GM19324 (cell line): ENCODE measurements at regions not wholly inside any gene's neighbourhood (a gene's known extent, or its start where the extent isn't known, plus 50 kb on each side); places are given as distances from the start of the nearest gene placed in this dataset.
"Not testable (repeated sequence)": the region's sequence is repeated elsewhere in the genome, so short reads cannot be mapped to it uniquely, and the experiment has no call there.

Experiments
- ATAC-seq: cut with Tn5 transposase; IDR thresholded peaks from one replicate; pipeline ENCODE4 v1.9.1; 2021; ENCODE audit warnings: mild to moderate bottlenecking, moderate library complexity; ENCODE audit not compliant: unreplicated experiment, low FRiP score

DNA sequence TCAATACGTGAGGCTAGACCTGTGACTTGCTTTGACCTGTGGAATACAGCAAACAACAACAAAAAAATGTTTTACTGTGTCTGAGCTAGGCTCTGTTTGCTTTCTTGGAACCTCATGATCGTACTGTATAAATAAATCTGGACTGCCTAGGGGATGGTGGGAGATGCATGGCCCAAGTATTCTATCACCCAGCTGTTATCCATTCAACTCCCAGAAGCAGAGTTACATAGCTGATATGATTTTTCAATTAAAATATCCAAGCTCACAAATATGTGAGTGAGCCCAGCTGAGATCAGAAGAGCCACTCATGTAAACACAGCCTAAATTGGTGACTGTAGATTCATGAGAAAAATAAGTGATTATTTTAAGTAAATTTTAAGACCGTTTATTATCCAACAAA lies 154.1 kb upstream of the THUMPD2 start:
- ATAC-seq, result no peak

DNA sequence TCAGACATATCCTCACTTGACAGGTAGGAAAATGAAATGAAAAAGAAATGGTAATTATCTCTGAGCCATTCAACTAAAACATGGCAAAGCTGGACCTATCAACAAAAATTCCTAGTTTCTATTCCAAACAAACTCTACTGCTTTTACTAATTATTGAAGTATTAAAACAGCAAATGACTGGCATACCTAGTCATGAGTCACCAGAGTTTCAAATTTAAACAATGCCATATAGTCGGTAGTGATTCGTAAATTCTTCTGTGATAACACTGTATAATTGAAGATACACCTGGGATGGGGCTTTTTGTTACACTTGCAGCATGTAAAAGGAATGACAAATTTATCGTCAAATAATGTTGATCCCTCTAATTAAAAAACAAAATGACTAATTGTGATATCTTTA lies 153.1 kb upstream of the THUMPD2 start:
- ATAC-seq, result no peak

DNA sequence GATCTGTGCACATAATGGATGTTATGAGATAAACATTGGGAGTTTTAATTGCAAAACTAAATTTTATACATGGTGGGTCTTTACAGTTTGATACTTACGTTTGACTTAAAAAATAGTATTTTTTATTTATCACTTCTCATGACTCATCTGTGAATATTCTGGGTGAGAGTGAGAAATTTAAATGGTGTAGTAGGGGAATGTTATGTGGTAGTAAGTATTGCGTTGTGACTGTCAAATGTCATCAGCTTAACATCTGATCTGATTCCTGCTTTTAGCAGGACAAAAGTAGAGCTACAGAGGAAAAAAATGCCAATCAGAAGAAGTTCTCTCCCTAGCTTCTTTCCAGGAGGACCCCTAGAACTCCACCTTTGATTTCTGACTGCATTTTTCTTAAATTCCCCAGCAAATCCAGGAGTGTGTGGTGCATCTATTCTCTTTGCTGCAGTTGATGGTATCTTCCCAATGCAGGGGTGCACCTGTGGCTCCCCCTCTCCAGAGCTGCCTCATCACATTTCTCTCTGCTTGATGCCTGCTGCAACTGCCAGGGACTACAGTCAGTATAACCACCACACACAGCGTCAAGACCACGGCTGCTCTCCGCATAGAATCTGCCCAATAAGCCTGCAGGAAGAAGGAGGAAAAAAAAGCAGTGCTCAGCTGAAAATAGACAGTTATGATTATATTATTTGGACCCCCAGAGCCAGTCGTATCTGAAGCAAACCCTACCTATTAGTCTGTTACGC lies 151.3 kb upstream of the THUMPD2 start:
- ATAC-seq, result no peak

DNA sequence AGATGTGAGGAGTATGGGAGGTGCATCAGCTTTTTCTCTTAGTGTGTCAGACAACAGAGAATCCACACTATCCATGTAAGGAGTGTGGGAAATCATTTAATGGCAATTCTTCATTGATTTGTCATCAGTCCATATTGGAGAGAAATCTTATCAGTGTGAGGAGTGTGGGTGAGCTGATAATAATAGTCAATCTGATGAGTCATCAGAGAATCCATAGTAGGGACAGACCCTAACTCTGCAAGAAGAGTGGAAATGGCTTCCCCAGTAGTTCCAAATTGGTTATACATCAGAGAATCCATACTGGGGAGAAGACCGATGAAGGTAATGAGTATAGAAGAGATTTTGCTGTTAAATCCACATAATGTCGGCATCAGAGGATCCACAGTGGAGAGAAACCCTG lies 150.5 kb upstream of the THUMPD2 start:
- ATAC-seq, result no peak

DNA sequence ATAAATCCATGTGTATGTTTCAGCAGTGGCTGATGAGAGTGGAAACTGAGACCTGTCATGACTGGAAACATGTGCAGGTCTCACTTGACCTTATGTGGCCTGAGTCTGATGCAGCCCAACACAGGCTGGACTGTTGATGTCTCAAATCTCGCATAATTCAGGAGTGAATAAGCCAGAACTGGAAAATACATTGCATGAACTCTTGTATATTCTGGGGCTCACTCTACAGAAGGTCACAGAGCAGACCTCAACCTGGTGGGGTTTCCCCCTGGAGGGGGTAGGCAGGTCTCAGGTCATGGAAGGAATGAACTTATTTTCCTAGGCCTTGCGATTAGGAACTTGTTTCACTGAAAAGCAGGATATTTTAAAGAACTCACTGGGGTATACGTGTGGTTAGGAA lies 146.3 kb upstream of the THUMPD2 start:
- no peak for ATAC-seq

DNA sequence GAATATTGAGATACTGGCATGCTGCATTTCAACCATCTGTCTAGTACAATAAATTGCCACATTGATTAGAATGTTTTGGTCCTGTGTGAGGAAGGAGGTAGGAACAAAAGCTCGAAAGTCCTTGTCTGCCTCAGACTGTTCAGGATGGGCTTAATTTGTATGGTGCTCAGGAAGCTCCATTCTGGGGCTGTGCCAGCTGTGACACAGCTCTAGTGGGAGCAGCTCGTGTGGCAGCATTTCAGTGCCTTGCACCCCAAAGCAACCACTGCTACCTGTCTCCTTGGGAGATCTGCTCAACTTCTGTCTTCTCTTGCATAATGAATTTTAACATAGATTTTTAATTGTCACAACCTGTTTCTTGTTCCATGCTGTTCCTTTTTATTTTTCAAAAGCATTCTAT lies 144.4 kb upstream of the THUMPD2 start:
- ATAC-seq, result no peak

DNA sequence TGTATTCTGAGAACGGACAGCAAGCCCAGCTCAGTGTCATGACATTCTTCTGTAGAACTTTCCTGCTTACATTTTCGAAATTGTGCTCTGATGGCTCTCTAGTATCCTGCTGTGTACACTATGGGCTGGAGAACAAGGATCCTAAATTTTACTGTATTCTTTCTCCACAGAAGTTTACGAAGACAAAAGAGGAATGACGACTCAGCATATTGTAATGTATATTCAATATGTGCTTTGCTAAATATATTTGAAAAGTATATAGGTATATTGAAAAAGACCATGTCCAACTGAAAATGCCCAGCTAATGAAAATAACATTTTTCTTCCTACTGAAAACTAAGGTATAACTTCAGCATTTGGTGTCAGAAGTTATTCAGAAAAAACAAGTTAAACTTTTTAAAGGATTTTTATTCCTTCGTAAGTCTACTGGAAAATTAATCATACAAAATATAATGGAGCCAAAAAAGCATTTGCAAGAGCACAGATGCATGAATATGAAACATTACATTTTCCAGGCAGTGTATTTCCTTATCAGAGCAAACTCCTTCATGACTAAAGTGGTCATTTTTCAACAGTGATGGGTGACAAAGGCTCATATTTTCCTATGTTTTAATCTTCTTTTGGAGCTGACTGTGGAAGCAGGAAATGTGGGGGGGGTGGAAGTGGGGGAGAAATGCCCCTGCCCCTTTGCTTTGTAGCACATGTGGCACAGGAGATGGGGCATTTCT lies 143.8 kb upstream of the THUMPD2 start:
- no peak for ATAC-seq

DNA sequence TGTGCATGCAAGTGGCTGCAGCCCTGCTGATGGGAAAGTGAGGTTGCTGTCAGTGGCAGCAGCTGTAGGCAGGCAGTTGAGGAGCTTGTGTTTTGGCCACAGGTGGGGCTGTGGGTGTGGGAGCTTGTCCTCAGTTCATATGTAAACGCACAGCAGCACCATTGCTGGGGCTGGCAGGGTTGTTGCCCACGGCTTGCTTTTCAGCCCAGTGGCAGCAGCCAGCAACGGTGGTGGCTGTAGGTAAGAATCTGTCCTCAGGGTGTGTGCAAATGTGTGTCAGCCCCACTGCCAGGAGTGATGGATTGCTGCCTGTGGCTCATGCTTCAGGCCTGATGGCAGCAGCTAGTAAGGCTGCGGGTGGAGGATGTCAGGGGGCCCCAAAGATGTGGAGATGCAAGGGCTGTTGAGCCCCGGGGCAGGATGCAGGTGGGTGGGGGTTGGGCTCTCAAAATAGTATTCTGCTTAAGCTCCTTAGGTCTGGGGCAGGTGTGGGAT lies 141.3 kb upstream of the THUMPD2 start:
- no peak for ATAC-seq

DNA sequence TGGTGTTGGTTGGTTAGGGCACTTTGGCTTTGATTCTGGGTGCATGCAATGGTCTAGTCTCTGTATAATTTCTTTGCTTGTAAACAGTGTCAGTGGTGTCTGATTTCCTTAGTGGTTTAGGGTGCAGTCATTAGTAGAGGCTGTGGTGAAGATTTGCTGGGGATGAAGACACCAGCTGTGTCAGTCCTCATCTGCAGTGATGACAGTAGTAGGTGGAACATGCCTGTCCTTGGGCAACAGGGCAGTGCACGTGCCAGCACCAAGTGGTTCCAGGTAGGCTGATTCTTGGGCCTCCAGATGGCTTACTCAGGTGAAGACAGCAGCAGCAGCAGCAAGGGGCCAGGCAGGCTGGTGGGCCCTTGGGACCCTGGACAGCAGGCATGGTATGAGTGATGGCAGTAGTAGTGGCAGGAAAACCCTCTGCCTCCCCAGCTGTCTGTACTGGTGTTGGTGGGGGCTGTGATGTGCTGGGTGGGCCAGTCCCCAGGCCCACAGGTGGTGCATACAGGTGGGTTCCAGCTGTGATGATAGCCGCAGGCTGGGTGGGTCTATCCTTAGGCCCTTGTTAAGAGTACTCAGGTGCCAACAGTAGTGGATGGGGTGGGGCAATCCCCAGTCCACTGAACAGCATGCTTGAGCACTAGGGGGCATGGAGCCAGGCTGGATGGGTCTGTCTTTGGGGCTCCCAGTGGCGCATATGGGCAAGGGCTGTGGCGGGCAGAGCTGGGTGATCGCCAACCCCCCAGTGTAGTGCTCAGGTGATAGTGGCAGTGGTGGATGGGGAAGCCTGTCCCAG lies 140.7 kb upstream of the THUMPD2 start:
- ATAC-seq, result no peak

DNA sequence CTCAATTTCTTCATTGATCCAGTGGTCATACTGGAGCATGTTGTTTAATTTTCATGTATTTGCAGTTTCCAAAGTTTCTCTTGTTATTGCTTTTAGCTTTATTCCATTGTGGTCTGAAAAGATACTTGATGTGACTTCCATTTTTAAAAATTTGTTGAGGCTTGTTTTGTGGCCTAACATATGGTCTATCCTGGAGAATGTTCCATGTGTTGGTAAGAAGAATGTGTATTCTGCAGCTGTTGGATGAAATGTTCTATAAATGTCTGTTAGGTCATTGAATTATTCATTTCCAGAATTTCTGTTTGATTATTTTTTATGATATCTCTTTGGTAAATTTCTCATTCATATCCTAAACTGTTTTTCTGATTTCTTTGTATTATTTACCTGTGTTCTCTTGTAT lies 139.8 kb upstream of the THUMPD2 start:
- ATAC-seq, result no peak

DNA sequence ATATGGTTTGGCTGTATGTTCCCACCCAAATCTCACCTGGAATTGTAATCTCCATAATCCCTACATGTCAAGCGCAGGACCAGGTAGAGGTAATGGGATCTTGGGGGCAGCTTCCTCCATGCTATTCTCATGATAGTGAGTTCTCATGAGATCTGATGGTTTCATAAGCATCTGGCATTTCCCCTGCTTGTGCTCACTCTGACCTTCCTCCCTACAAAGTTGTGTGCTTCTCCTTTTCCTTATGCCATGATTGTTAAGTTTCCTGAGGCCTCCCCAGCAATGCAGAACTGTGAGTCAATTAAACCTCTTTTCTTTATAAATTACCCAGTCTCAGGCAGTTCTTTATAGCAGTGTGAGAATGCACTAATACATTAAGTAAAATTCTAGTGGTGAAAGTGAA lies 138.3 kb upstream of the THUMPD2 start:
- not testable (repeated sequence) for ATAC-seq

DNA sequence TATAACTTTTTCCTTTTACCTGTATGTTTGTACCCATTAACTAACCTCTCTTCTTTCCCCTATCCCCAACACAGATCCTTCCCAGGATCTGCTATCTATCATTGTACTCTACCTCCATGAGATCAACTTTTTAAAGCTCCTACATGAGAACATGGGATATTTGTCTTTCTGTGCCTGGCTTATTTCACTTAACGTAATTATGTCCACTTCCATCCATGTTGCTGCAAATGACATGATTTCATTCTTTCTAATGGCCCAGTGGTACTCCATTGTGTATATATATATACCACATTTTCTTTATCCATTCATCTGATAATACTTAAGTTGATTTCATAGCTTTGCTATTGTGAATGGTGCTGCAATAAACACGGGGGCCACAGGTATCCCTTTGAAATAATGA lies 135.9 kb upstream of the THUMPD2 start:
- ATAC-seq, result no peak

DNA sequence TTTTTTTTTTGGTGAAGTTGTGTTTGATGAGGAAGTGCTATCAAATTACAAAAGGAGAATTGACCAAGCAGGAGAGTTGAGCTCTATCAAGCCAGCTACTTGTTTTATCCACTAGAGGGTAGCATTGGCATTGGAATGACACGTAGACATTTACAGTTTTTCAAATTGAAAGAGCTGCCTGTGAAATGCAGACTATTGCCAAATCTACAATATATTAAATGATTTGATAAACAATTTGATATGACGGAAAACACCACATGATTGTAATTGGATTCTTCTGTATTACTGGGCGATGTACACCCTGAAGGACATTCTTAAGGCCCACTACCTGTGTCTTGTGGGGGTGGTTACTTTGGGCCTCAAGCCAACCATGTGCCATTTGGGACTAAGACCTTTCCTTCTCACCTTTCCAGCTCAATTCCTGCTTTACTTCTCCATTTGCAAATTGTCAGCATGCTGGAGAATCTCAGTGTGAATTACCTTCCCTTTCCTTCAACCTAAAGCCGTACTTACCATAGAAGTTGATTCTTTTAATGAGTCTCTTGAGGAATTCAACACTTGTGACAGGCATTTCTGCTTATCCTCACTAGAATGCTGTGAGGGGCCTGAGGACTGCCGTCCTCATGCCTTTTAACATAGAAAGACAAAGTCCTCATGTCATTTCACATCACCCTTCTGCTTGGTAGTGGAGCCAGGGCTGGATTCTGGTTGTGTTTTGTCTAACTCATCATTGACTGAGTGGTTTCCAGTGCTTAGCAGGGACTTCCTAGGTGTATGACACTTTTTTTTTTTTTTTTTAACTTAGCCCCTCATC lies 134.8 kb upstream of the THUMPD2 start:
- peak; percentile 67 for ATAC-seq

DNA sequence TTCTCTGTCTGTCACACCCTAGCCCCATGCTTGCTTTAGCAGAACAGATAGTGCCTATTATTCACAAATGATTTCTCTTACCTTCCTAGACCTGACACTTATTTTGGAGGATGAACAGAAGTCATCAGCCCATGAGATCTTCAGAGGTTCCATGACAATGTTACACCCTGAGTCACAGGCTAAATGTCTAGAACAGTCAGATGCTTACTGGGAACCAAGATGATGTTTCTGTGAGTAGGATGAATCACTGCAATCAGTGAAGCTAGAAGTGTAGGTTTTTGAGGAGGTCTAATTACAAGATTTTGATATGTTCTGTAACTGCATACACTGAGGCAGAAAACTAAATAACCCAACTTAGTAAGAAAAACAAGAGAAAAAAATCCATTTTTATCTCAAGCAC lies 123.0 kb upstream of the THUMPD2 start:
- ATAC-seq, result no peak

DNA sequence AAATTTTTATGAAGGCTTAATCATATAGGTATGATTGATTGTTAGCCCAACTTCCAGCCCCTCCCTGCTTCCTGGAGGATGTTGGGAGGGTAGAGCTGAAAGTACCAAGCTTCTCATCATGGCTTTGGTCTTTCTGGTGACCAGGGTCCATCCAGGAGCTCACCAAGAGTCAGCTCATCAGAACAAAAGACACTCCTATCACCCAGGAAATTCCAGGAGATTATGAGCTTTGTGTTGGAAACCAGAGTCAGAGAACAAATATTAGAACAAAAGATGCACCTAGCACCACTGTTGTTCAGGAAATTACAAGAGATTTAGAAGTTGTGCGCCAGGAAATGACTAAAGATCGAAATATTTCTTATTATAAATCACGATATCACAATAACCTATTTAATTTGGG lies 119.9 kb upstream of the THUMPD2 start:
- no peak for ATAC-seq

DNA sequence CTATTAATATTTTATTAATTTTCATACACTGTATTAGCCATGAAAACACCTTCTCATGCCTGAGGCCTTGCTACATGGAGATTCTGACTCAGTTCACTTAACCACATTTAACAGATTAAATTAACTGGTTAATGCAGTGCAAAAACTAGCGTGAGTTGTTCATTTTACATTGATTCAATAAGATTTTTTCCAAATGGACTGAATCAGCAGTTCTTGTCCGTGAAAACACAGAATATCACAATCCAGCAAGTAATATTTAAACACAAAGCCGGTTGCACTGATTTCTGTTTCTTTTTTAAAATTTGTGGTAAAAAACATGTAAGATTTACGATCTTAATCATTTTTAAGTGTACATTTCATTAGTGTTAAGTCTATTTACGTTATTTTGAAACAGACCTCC lies 118.2 kb upstream of the THUMPD2 start:
- no peak for ATAC-seq

DNA sequence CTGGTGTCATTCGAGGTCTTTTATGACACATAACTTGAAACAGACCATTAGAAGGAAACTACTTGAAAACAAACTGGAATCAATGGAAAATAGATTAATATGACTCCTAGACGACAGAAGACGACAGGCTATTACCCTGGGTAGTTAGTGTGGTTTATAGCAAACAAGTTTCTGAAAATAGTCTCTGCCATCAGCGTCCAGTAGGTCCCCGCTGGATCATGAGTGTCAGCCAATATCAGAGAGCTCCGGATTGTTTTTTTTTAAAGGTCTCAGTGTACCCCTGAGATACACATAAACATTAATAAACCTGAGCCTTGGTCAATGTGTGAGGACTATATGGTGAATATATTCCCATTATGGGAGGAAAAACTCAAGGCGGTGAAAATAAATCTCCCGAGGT lies 115.0 kb upstream of the THUMPD2 start:
- ATAC-seq, result no peak

DNA sequence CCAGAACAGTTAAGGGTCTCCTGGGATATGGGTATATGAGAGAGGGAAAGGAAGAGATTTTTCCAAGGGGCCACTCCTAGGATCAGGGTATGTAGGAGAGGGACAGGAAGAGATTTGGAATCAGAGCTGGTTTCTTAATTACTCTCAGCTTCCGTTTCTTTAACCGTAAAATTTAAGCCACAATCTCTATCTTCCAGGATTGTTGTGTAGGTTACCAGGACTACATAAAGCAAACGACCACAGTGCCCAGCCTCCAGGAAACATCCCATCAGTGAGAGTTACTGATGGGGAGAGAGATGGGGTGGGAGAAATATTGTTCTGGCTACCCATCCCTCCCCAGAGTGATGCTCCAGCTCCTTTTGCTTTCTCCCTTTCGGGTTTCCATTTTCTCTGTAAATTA lies 114.6 kb upstream of the THUMPD2 start:
- no peak for ATAC-seq

DNA sequence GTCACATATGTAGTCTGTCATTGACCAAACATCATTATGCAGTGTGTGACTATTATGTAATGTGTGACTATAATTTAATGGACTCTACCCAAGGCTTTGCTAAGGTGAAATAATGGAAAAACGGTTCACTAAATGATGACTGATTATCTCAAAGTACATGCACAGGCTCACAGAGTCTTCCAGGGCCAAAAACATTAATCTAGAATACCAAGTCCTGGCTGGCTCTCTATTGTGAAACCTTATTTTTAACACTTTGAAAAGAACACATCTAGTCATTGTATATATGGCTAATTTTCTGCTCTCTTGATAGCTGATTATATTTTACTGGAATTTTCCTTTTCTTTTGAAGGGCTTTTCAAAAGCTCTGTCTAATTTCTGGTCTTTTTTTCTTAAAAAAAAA lies 102.9 kb upstream of the THUMPD2 start:
- ATAC-seq, result no peak

DNA sequence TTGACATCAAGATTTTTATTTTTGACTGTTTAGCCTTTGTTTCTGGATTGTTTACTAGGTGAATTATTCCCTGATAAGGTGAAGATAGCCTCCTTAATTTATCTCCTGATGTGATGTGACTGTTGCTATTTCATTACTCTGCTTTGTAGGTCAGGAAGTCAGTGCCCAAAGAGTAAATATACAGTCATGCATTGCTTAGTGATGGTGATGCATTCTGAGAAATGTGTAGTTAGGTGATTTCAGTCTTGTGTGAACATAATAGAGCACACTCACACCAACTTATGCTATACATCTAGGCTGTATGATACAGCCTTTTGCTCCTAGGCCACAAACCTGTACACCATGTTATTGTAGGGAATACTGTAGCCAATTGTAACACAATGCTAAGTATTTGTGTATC lies 102.4 kb upstream of the THUMPD2 start:
- ATAC-seq, result no peak
